Natural killer cell treated with Interleukin-12 subunit alpha and Interleukin-12 subunit beta and Interleukin-15 and Interleukin-18, amount 100 ng/mL, for 72 hours (primary cell): ENCODE measurements at regions not wholly inside any gene's neighbourhood (a gene's known extent, or its start where the extent isn't known, plus 50 kb on each side); places are given as distances from the start of the nearest gene placed in this dataset.

ENCODE experiments used
- ATAC-seq, 2 donors: fragments of 150-1000 bp; cut with Tn5 transposase in 1 of 2; sonication (Bioruptor Pico), chemical (Tn5 transposase) in 1 of 2; 2 replicates each; pipeline ENCODE4 v1.10.0; 2021
- DNase-seq: peaks from one replicate; pipeline ENCODE4 v3.0.0; 2022; ENCODE audit warnings: low spot score
- H3K27ac Mint-ChIP-seq, 2 donors: 1 replicate in 1 of 2; 2 replicates in 1 of 2; pipeline ENCODE4 v1.8.0; 2022; ENCODE audit warnings: mixed read lengths in 2 of 2, mild to moderate bottlenecking in 1 of 2, moderate library complexity in 1 of 2
- H3K27me3 Mint-ChIP-seq, 2 donors: 1 replicate in 1 of 2; 2 replicates in 1 of 2; pipeline ENCODE4 v1.8.0; 2022; ENCODE audit warnings: mixed read lengths in 2 of 2
- H3K36me3 Mint-ChIP-seq: one replicate; pipeline ENCODE4 v1.8.0; 2022; ENCODE audit warnings: mixed read lengths
- H3K4me1 Mint-ChIP-seq, 2 donors: 1 replicate in 1 of 2; 2 replicates in 1 of 2; pipeline ENCODE4 v1.8.0; 2022; ENCODE audit warnings: low read depth in 2 of 2, mixed read lengths in 2 of 2, mild to moderate bottlenecking in 1 of 2
- H3K4me3 Mint-ChIP-seq: one replicate; pipeline ENCODE4 v1.8.0; 2022; ENCODE audit warnings: mixed read lengths
- H3K9me3 Mint-ChIP-seq: 2 replicates; pipeline ENCODE4 v1.8.0; 2022; ENCODE audit warnings: mixed read lengths

DNA sequence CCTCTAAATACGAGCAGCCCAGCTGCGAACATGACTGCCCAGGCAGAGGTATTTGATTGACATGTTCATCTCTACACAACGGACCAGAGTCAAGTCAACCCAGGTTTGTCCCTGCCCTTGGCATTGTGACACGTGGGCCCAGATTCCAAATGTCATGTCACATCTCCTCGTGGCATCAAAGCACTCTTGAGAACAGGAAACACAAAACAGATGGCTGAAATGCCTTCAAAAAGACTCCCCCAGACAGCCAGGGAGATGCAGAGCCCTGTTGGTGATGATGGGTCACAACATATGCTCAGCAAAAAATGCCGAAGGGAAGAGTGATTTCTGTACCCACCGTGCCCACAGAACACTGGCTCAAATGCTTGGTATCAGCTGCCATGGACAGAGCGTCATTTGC is 337.8 kb upstream of the DAB1 start:
- ATAC-seq: no peak
- H3K9me3 Mint-ChIP-seq: peaks cover 7% of the 10 kb centered on the region
- no peaks in the 10 kb centered on the region for H3K4me1 Mint-ChIP-seq
- peaks cover 11 to 22% of the 10 kb centered on the region in 2 donors for H3K27me3 Mint-ChIP-seq
- no peak overlapping the region for H3K27ac Mint-ChIP-seq
- H3K4me3 Mint-ChIP-seq: no peak overlapping the region
- no peaks in the 10 kb centered on the region for H3K36me3 Mint-ChIP-seq
- no peak for DNase-seq

DNA sequence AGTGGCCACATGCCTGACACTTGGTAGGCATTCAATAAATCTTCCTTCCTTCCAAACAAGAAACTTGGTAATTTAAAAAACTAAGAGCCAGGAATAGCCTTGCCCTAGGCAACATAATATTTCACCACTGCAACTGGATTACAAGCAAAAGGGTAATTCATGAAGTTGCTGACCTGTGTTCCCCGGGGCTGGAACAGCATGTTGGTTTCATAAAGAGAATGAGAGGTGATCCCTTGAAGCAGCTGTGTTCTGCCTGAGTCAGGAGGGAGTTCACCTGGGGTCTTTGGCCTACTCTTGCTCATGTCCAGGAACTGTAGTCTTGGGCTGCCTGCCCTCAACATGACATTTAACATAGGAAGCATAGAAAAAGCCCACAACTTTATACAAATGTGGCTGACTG is 329.0 kb upstream of the DAB1 start:
- Mint-ChIP-seq H3K36me3 (no peaks in the 10 kb centered on the region), H3K4me3 (no peak overlapping the region), H3K27me3 (peaks cover 7 to 16% of the 10 kb centered on the region in 2 donors), H3K4me1 (no peaks in the 10 kb centered on the region), H3K9me3 (peaks cover 4% of the 10 kb centered on the region), H3K27ac (no peak overlapping the region)
- no peak for DNase-seq
- ATAC-seq: no peak

DNA sequence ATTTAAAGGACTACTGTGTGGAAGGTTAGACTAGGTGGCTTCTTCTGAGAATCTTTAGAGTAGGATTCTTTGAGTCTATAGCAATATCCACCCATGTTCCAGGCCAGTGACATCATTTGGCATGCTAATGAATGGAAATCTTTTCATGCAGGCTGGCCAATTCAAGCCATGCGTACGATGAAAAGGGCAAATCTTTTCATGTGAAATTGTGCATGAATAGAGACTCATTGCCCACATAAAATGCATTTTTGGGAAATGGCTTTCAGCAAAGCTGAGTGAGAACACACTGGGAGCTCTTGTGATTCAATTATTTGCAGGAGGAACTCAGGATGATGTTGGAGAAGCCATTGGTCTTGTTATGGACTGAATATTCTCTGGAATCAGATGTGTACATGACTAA is 324.9 kb upstream of the DAB1 start:
- no peak for ATAC-seq
- no peak for DNase-seq
- Mint-ChIP-seq H3K9me3 (peaks cover 4% of the 10 kb centered on the region), H3K36me3 (no peaks in the 10 kb centered on the region), H3K4me1 (no peaks in the 10 kb centered on the region), H3K27ac (no peak overlapping the region), H3K27me3 (peaks cover 11 to 16% of the 10 kb centered on the region in 2 donors), H3K4me3 (no peak overlapping the region)

DNA sequence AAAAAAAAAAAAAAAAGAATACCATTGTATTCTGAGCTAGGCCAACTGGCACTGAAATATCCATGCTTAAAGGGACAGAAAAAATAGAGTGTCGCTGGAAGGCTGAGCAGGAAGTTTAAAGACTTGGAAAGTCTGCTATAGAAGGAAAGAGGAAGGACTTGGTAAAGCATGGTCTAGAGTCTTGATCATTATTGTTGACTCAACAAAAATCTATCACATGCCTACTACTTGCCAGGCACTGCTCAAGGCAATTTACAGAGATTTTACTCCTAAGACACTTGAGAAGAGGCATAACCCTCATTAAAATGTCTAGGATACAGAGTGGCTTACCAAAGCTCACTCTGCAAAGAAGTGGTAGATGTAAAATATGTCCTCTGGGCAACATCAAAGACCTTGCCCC is 324.0 kb upstream of the DAB1 start:
- peaks cover 4% of the 10 kb centered on the region for H3K9me3 Mint-ChIP-seq
- ATAC-seq: no peak
- peaks cover 11 to 16% of the 10 kb centered on the region in 2 donors for H3K27me3 Mint-ChIP-seq
- H3K27ac Mint-ChIP-seq: no peak overlapping the region
- H3K4me3 Mint-ChIP-seq: no peak overlapping the region
- no peak for DNase-seq
- no peaks in the 10 kb centered on the region for H3K36me3 Mint-ChIP-seq
- H3K4me1 Mint-ChIP-seq: no peaks in the 10 kb centered on the region

- Mint-ChIP-seq H3K27ac (no peak overlapping the region), H3K4me1 (no peaks in the 10 kb centered on the region), H3K36me3 (no peaks in the 10 kb centered on the region), H3K27me3 (no peaks in the 10 kb centered on the region), H3K4me3 (no peak overlapping the region), H3K9me3 (no peaks in the 10 kb centered on the region)
- DNase-seq: no peak
- no peak for ATAC-seq
Measured at GRCh38 chr1:57741521-57741920, 317.7 kb upstream of the DAB1 start.

DNA sequence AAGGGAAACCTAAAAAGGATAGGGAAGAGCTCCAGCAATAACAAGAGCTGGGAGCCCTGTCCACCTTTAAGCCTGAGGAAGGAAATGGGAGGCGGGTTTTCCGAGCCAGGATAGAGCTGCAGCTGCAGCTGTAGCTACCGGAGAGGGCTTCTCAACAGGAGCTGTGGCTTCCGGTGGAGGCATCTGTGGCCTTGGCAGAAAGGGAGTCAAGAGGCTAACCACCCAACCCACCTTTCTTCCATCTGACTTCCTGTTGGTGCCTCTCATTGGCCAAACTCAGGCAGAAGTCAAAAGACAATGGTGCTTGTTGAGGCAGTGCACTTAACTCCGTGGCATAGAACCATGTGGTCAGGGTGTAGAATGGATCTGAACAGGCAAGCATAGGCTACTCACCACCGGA is 313.1 kb upstream of the DAB1 start:
- Mint-ChIP-seq H3K27me3 (peaks cover 0 to 5% of the 10 kb centered on the region in 2 donors), H3K4me3 (no peak overlapping the region), H3K4me1 (no peaks in the 10 kb centered on the region), H3K9me3 (no peaks in the 10 kb centered on the region), H3K27ac (no peak overlapping the region), H3K36me3 (no peaks in the 10 kb centered on the region)
- no peak for DNase-seq
- ATAC-seq: no peak

DNA sequence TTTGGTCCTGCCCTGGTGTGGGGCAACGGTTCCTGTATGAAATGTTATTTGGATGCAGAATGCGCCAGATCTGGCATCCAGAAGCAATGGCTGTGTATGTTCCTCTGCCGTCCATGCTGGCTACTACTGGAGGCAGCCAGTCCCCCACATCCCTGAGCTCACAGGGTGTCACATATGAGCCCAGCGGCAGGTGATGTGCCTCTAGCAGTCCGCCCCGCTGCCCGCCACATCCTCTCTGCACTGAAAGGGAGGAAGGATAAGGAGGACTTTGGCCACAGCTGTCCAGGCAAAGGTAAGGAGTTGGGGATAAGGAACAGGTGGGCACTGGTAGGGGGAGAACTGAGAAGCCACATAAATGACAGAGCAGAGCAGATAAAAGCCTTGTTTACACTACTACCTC is 305.3 kb upstream of the DAB1 start:
- Mint-ChIP-seq H3K4me1 (peaks cover 0 to 3% of the 10 kb centered on the region in 2 donors), H3K27ac (no peak overlapping the region), H3K4me3 (no peak overlapping the region), H3K9me3 (no peaks in the 10 kb centered on the region), H3K27me3 (peaks cover 0 to 4% of the 10 kb centered on the region in 2 donors), H3K36me3 (no peaks in the 10 kb centered on the region)
- no peak for DNase-seq
- no peak for ATAC-seq

DNA sequence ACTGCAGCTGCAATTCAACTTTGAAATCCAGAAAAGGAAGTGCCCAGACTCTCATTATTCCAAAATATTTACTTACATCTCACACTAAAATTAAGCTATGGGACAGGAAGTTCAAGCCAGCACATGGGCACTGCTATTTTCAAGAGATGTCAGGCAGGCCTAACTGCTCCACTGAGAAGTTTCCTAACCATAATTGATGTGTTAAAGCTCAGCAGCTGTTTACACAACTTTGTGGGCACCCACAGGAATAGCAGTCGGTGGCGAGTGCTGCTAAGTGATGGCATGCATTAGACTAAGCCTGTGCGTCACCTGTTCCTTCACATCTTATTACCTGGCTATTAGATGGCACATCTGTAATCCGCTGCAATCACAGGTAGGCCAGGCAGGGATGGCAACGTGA is 303.3 kb upstream of the DAB1 start:
- no peaks in the 10 kb centered on the region for H3K9me3 Mint-ChIP-seq
- peaks cover 0 to 5% of the 10 kb centered on the region in 2 donors for H3K27me3 Mint-ChIP-seq
- H3K4me3 Mint-ChIP-seq: no peak overlapping the region
- H3K36me3 Mint-ChIP-seq: no peaks in the 10 kb centered on the region
- DNase-seq (no peak), ATAC-seq (no peak)
- H3K27ac Mint-ChIP-seq: no peak overlapping the region
- H3K4me1 Mint-ChIP-seq: peaks cover 0 to 3% of the 10 kb centered on the region in 2 donors

DNA sequence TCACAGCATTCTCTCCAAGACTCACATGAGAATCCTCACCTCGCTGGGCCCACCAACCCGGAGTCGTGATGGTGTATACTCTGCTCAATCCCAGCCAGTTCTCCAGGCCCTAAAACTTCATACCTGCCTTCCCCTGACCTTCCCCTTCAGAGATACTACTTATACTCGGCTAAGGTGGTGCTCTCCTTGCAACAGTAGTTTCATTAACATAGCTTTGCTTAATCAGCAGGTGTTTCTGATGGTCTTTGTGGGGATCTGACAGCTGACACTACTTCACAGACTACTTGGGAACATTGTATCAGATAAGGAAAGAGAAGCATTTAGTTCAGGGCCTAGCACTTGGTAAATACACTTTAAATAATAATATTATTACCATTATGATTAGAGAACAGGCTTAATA is 301.5 kb upstream of the DAB1 start:
- Mint-ChIP-seq H3K4me1 (peaks cover 0 to 3% of the 10 kb centered on the region in 2 donors), H3K9me3 (no peaks in the 10 kb centered on the region), H3K36me3 (no peaks in the 10 kb centered on the region), H3K27ac (no peak overlapping the region), H3K4me3 (no peak overlapping the region), H3K27me3 (peaks cover 0 to 5% of the 10 kb centered on the region in 2 donors)
- ATAC-seq: no peak
- DNase-seq: no peak

GRCh38 chr1:57724535-57724934 is 300.7 kb upstream of the DAB1 start:
- DNase-seq: no peak
- Mint-ChIP-seq H3K4me1 (peaks cover 0 to 3% of the 10 kb centered on the region in 2 donors), H3K9me3 (no peaks in the 10 kb centered on the region), H3K36me3 (no peaks in the 10 kb centered on the region), H3K4me3 (no peak overlapping the region), H3K27ac (no peak overlapping the region), H3K27me3 (peaks cover 0 to 6% of the 10 kb centered on the region in 2 donors)
- ATAC-seq: no peak

DNA sequence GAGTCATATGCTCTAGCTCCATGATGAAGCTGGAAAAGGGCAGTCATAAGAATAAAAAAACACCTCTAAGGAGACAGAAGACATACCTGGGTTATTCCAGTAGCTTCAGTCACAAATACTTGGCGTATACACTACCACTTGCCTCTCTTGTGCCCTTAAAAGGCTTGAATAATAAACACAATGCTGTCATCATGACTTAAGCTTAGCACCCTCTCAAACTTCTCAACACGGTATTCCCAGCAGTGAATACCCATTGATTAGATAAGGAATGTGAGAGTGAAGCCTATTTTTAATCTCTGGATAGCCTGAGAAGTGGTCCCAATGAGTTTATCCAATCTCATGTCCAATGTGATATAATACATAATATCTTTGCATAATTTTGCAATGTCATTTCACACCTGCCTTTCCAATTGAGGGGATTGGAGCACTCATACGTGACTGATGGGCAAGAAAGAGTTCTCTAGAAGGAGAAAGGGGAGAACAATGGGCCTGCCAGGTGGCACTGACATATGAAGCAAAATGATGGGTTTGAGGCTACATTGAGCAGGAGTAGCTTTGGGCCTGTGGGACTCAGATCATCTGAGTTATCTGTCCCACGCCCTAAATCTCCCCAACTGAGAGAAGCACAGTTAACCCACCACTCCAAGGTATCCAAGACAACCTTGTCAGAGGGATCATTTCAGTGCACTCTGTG is 298.6 kb upstream of the DAB1 start:
- H3K9me3 Mint-ChIP-seq: no peaks in the 10 kb centered on the region
- H3K27ac Mint-ChIP-seq: no peak overlapping the region
- DNase-seq: no peak
- H3K4me3 Mint-ChIP-seq: no peak overlapping the region
- no peak for ATAC-seq
- no peaks in the 10 kb centered on the region for H3K4me1 Mint-ChIP-seq
- no peaks in the 10 kb centered on the region for H3K36me3 Mint-ChIP-seq
- H3K27me3 Mint-ChIP-seq: peaks cover 0 to 7% of the 10 kb centered on the region in 2 donors

GRCh38 chr1:57721001-57721400 is 297.1 kb upstream of the DAB1 start:
- H3K4me1 Mint-ChIP-seq: no peaks in the 10 kb centered on the region
- peaks cover 4% of the 10 kb centered on the region for H3K36me3 Mint-ChIP-seq
- no peak overlapping the region for H3K4me3 Mint-ChIP-seq
- no peak for DNase-seq
- no peaks in the 10 kb centered on the region for H3K9me3 Mint-ChIP-seq
- ATAC-seq: no peak
- H3K27ac Mint-ChIP-seq: no peak overlapping the region
- H3K27me3 Mint-ChIP-seq: peaks cover 0 to 12% of the 10 kb centered on the region in 2 donors

DNA sequence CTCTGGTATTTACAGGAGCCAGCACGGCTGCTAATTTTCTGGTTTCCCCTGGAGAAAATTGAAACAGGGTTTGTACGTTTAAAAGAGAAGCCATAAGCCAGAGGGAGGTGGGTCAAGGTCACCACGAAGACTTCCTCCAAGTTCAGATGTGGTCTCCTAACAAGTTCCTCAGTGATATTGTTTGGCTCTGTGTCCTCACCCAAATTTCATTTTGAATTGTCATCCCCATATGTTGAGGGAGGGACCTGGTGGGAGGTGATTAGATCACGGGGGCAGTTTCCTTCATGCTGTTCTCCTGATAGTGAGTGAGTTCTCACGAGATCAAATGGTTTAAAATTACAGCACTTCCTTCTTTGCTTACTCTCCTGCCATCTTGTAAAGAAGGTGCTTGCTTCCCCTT is 295.4 kb upstream of the DAB1 start:
- no peak for ATAC-seq

DNA sequence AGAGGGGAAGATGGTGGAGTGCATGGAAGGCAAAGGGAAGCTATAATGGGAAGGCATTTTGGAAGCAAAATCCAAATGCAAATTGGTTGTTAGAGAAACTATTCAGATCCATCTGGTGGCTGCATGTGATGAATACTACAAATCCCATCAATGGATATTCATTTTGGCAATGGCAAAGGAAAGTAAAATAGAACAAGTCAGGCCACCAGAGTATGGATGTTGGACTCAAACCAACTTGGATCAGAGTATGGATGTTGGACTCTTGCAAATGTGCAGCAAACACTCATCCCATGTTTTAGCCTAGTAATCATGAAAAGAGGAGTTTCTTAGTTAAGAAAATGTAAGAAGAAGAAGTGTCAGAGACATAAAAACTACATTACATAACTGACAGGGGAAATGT is 289.6 kb upstream of the DAB1 start:
- Mint-ChIP-seq H3K36me3 (peaks cover 4% of the 10 kb centered on the region), H3K4me3 (no peak overlapping the region), H3K27ac (no peak overlapping the region), H3K9me3 (no peaks in the 10 kb centered on the region), H3K4me1 (no peaks in the 10 kb centered on the region), H3K27me3 (peaks cover 0 to 5% of the 10 kb centered on the region in 2 donors)
- DNase-seq (no peak), ATAC-seq (no peak)

More for the DNA sequence above, 295.4 kb upstream of the DAB1 start:
- no peak overlapping the region for H3K4me3 Mint-ChIP-seq
- no peak for DNase-seq
- peaks cover 4% of the 10 kb centered on the region for H3K36me3 Mint-ChIP-seq
- H3K27me3 Mint-ChIP-seq: peaks cover 0 to 9% of the 10 kb centered on the region in 2 donors
- H3K27ac Mint-ChIP-seq: no peak overlapping the region
- no peaks in the 10 kb centered on the region for H3K4me1 Mint-ChIP-seq
- no peaks in the 10 kb centered on the region for H3K9me3 Mint-ChIP-seq

GRCh38 chr1:57712846-57713245 is 289.0 kb upstream of the DAB1 start:
- no peak for DNase-seq
- peaks cover 0 to 5% of the 10 kb centered on the region in 2 donors for H3K27me3 Mint-ChIP-seq
- ATAC-seq: no peak
- peaks cover 4% of the 10 kb centered on the region for H3K36me3 Mint-ChIP-seq
- no peaks in the 10 kb centered on the region for H3K4me1 Mint-ChIP-seq
- no peak overlapping the region for H3K27ac Mint-ChIP-seq
- H3K4me3 Mint-ChIP-seq: no peak overlapping the region
- no peaks in the 10 kb centered on the region for H3K9me3 Mint-ChIP-seq
